ENCODE measurements at regions not wholly inside any gene's neighbourhood (a gene's known extent, or its start where the extent isn't known, plus 50 kb on each side); places are given as distances from the start of the nearest gene placed in this dataset.

GRCh38 chr7:15828881-15829280 is 142.4 kb upstream of the MEOX2 start:
- TF ChIP-seq, protein P1, sequence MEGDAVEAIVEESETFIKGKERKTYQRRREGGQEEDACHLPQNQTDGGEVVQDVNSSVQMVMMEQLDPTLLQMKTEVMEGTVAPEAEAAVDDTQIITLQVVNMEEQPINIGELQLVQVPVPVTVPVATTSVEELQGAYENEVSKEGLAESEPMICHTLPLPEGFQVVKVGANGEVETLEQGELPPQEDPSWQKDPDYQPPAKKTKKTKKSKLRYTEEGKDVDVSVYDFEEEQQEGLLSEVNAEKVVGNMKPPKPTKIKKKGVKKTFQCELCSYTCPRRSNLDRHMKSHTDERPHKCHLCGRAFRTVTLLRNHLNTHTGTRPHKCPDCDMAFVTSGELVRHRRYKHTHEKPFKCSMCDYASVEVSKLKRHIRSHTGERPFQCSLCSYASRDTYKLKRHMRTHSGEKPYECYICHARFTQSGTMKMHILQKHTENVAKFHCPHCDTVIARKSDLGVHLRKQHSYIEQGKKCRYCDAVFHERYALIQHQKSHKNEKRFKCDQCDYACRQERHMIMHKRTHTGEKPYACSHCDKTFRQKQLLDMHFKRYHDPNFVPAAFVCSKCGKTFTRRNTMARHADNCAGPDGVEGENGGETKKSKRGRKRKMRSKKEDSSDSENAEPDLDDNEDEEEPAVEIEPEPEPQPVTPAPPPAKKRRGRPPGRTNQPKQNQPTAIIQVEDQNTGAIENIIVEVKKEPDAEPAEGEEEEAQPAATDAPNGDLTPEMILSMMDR (IDR thresholded peaks at IDR 0.05), result no peak
- no peak for TF ChIP-seq POLR2A (IDR thresholded peaks at IDR 0.05)

Measured in vagina (tissue), 2 donors.